Neural cell (in vitro differentiated cells): ENCODE measurements at regions not wholly inside any gene's neighbourhood (a gene's known extent, or its start where the extent isn't known, plus 50 kb on each side); places are given as distances from the start of the nearest gene placed in this dataset.

Experiments used
- H2AFZ ChIP-seq: fragments of 200-600, 300-800 bp; sonication (generic), shearing (Covaris generic); 2 replicates; pipeline ENCODE4 v1.6.0; 2014; ENCODE audit warnings: low read depth, mild to moderate bottlenecking, antibody characterized with exemption, low read length, moderate library complexity
- H3F3A ChIP-seq: fragments of 200-600 bp; shearing (Covaris generic); 2 replicates; pipeline ENCODE4 v1.6.1; 2016; ENCODE audit warnings: mild to moderate bottlenecking, moderate library complexity, mixed read lengths, antibody characterized with exemption, low read length; ENCODE audit not compliant: insufficient read depth, poor library complexity, severe bottlenecking
- H3K27ac ChIP-seq: fragments of 200-600, 300-800 bp; sonication (generic), shearing (Covaris generic); 2 replicates; pipeline ENCODE4 v1.5.1; 2014; ENCODE audit warnings: mild to moderate bottlenecking, low read length, moderate library complexity
- H3K27me3 ChIP-seq: fragments of 300-800, 200-600 bp; sonication (generic), shearing (Covaris generic); 2 replicates; pipeline ENCODE4 v1.6.0; 2014; ENCODE audit warnings: mild to moderate bottlenecking, low read depth, low read length, moderate library complexity; ENCODE audit not compliant: insufficient read depth
- H3K36me3 ChIP-seq: fragments of 300-800, 200-600 bp; sonication (generic), shearing (Covaris generic); 2 replicates; pipeline ENCODE4 v1.5.1; 2014; ENCODE audit warnings: mild to moderate bottlenecking, antibody characterized with exemption, low read length, moderate library complexity; ENCODE audit not compliant: insufficient read depth
- H3K4me2 ChIP-seq: fragments of 300-800, 200-600 bp; sonication (generic), shearing (Covaris generic); 2 replicates; pipeline ENCODE4 v1.6.0; 2014; ENCODE audit warnings: mild to moderate bottlenecking, low read length
- H3K4me3 ChIP-seq: fragments of 300-800, 200-600 bp; sonication (generic), shearing (Covaris generic); 2 replicates; pipeline ENCODE4 v1.5.1; 2014; ENCODE audit warnings: mild to moderate bottlenecking, low read length, moderate library complexity
- H3K79me2 ChIP-seq: fragments of 200-600 bp; shearing (Covaris generic); replicated peaks from 2 replicates; pipeline ENCODE4 v1.6.0; 2014; ENCODE audit warnings: mild to moderate bottlenecking, low read length, moderate library complexity; ENCODE audit not compliant: insufficient read depth
- H3K9ac ChIP-seq: fragments of 300-800, 200-600 bp; sonication (generic), shearing (Covaris generic); 2 replicates; pipeline ENCODE4 v1.6.1; 2016; ENCODE audit warnings: mild to moderate bottlenecking, low read length, mixed read lengths
- H3K9me2 ChIP-seq: fragments of 200-600 bp; shearing (Covaris generic); 2 replicates; pipeline ENCODE4 v1.6.1; 2016; ENCODE audit warnings: mild to moderate bottlenecking, low read length, mixed read lengths; ENCODE audit not compliant: insufficient read depth
- H3K9me3 ChIP-seq: fragments of 200-600, 300-800 bp; sonication (generic), shearing (Covaris generic); 2 replicates; pipeline ENCODE4 v1.6.1; 2016; ENCODE audit warnings: mild to moderate bottlenecking, mixed run types, low read length, moderate library complexity, mixed read lengths
- H4K20me1 ChIP-seq: fragments of 200-600 bp; shearing (Covaris generic); 2 replicates; pipeline ENCODE4 v1.6.1; 2016; ENCODE audit warnings: mild to moderate bottlenecking, mixed run types; ENCODE audit not compliant: insufficient read depth
- EP300 ChIP-seq: fragments of 450-650 bp; conservative IDR thresholded peaks from 2 replicates; pipeline ENCODE4 v1.6.1; 2014; ENCODE audit warnings: antibody characterized with exemption, mild to moderate bottlenecking, moderate library complexity; ENCODE audit not compliant: poor library complexity, severe bottlenecking
- EZH2 ChIP-seq: fragments of 200-600, 300-800 bp; shearing (Covaris generic), sonication (generic); IDR thresholded peaks from 2 replicates; pipeline ENCODE4 v1.6.1; 2014; ENCODE audit warnings: antibody characterized with exemption, low read length, borderline replicate concordance, mild to moderate bottlenecking; ENCODE audit not compliant: insufficient read depth, poor library complexity, severe bottlenecking
- MXI1 ChIP-seq: fragments of 450-650 bp; conservative IDR thresholded peaks from 2 replicates; pipeline ENCODE4 v1.6.1; 2014; ENCODE audit warnings: antibody characterized with exemption, mild to moderate bottlenecking; ENCODE audit not compliant: poor library complexity, severe bottlenecking
- POLR2AphosphoS5 ChIP-seq: IDR thresholded peaks from 2 replicates; pipeline ENCODE4 v1.6.1; 2012
- RAD21 ChIP-seq: fragments of 450-650 bp; conservative IDR thresholded peaks from 2 replicates; pipeline ENCODE4 v1.6.1; 2014; ENCODE audit warnings: antibody characterized with exemption, mild to moderate bottlenecking, moderate library complexity
- REST ChIP-seq: IDR thresholded peaks from 2 replicates; pipeline ENCODE4 v1.6.1; 2012; ENCODE audit warnings: borderline replicate concordance
- SMC3 ChIP-seq: fragments of 450-650 bp; conservative IDR thresholded peaks from 2 replicates; pipeline ENCODE4 v1.6.1; 2014; ENCODE audit warnings: antibody characterized with exemption, mild to moderate bottlenecking, moderate library complexity; ENCODE audit not compliant: poor library complexity
- TAF1 ChIP-seq: IDR thresholded peaks from 2 replicates; pipeline ENCODE4 v1.6.1; 2012; ENCODE audit warnings: low read depth
- TF ChIP-seq, protein P1 (sequence below): fragments of 450-650 bp; IDR thresholded peaks from 2 replicates; pipeline ENCODE4 v1.5.1; 2014; ENCODE audit warnings: antibody characterized with exemption, mild to moderate bottlenecking, moderate library complexity; ENCODE audit not compliant: poor library complexity, severe bottlenecking

DNA sequence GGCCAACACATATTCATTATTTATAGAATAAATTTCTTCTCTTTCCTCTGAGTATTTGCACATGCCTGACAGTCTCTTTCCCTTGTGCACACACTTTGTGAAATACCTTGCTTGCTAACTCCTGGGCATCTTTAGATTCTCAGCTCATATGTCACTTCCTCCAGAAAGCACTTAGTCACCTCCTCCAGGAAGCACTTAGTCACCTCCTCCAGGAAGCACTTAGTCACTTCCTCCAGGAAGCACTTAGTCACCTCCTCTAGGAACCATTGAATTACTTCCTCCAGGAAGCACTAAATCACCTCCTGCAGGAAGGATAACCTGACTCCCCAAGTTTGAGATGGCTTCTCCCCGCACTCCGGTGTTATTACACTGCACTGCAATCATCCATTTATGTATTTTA lies 462.5 kb upstream of the EEF2KMT start:
- no peaks in the 10 kb centered on the region for H4K20me1 ChIP-seq
- H3F3A ChIP-seq, result no peaks in the 10 kb centered on the region

GRCh38 chr16:5557966-5558365 lies 460.4 kb upstream of the EEF2KMT start:
- Histone ChIP-seq H3K79me2 (no peaks in the 10 kb centered on the region), H3K9me2 (no peaks in the 10 kb centered on the region), H3F3A (no peaks in the 10 kb centered on the region), H2AFZ (no peak overlapping the region), H3K4me2 (no peak overlapping the region), H3K9me3 (no peaks in the 10 kb centered on the region), H3K4me3 (no peak overlapping the region), H3K27me3 (no peaks in the 10 kb centered on the region), H3K36me3 (no peaks in the 10 kb centered on the region), H3K9ac (no peak overlapping the region), H3K27ac (no peak overlapping the region), H4K20me1 (no peaks in the 10 kb centered on the region)
- no peak for TF ChIP-seq EZH2
- TF ChIP-seq REST, result no peak
- TF ChIP-seq POLR2AphosphoS5, result no peak
- no peak for TF ChIP-seq RAD21
- no peak for TF ChIP-seq SMC3
- TF ChIP-seq, protein P1, sequence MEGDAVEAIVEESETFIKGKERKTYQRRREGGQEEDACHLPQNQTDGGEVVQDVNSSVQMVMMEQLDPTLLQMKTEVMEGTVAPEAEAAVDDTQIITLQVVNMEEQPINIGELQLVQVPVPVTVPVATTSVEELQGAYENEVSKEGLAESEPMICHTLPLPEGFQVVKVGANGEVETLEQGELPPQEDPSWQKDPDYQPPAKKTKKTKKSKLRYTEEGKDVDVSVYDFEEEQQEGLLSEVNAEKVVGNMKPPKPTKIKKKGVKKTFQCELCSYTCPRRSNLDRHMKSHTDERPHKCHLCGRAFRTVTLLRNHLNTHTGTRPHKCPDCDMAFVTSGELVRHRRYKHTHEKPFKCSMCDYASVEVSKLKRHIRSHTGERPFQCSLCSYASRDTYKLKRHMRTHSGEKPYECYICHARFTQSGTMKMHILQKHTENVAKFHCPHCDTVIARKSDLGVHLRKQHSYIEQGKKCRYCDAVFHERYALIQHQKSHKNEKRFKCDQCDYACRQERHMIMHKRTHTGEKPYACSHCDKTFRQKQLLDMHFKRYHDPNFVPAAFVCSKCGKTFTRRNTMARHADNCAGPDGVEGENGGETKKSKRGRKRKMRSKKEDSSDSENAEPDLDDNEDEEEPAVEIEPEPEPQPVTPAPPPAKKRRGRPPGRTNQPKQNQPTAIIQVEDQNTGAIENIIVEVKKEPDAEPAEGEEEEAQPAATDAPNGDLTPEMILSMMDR, result no peak
- TF ChIP-seq EP300, result no peak
- no peak for TF ChIP-seq MXI1
- TF ChIP-seq TAF1, result no peak

More for the DNA sequence above, 462.5 kb upstream of the EEF2KMT start:
- H3K27me3 ChIP-seq, result no peaks in the 10 kb centered on the region
- no peak overlapping the region for H3K4me2 ChIP-seq
- no peak overlapping the region for H2AFZ ChIP-seq
- no peak overlapping the region for H3K27ac ChIP-seq
- H3K4me3 ChIP-seq, result no peak overlapping the region
- H3K36me3 ChIP-seq, result no peaks in the 10 kb centered on the region
- H3K9ac ChIP-seq, result no peak overlapping the region
- H3K9me3 ChIP-seq, result no peaks in the 10 kb centered on the region
- TF ChIP-seq EP300 (no peak), MXI1 (no peak), POLR2AphosphoS5 (no peak), SMC3 (no peak)
- H3K79me2 ChIP-seq, result no peaks in the 10 kb centered on the region
- H3K9me2 ChIP-seq, result no peaks in the 10 kb centered on the region

DNA sequence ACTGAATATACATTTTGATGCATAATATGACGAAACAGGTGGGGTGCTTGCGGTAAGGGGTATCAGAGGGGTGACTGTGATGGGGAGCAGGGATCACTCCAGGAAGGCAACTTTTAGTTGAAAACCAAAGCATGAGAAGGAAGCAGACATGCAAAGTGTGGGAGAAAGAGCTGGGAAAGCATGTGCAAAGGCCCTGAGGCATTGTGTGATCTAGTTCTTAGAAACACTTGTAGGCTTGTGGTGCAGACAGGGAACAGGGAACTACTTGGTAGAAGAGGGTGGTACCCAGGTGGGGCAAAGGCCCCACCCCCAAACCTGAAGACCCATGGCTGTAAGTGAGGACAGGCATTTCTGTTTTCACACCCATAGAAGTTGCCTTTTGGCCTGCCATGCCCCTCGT lies 459.9 kb upstream of the EEF2KMT start:
- Histone ChIP-seq H3K4me2 (no peak overlapping the region), H3K27ac (no peak overlapping the region), H3F3A (no peaks in the 10 kb centered on the region), H2AFZ (no peak overlapping the region), H3K36me3 (no peaks in the 10 kb centered on the region), H3K4me3 (no peak overlapping the region), H3K79me2 (no peaks in the 10 kb centered on the region), H3K9ac (no peak overlapping the region), H4K20me1 (no peaks in the 10 kb centered on the region), H3K9me3 (no peaks in the 10 kb centered on the region), H3K9me2 (no peaks in the 10 kb centered on the region), H3K27me3 (no peaks in the 10 kb centered on the region)
- TF ChIP-seq SMC3 (no peak), RAD21 (no peak), EP300 (no peak), POLR2AphosphoS5 (no peak), MXI1 (no peak), REST (no peak)
- TF ChIP-seq, protein P1, result no peak
